ENCODE measurements at regions not wholly inside any gene's neighbourhood (a gene's known extent, or its start where the extent isn't known, plus 50 kb on each side); places are given as distances from the start of the nearest gene placed in this dataset.
"Not testable (repeated sequence)": the region's sequence is repeated elsewhere in the genome, so short reads cannot be mapped to it uniquely, and the experiment has no call there.

GRCh38 chr1:224051782-224052181 lies 62.1 kb upstream of the FBXO28 start:
- TF ChIP-seq CTCF (IDR thresholded peaks at IDR 0.05; ENCODE audit: low read depth, low read length, poor library complexity, severe bottlenecking); EZH2phosphoT487 (IDR thresholded peaks at IDR 0.05; ENCODE audit: borderline replicate concordance, low read length): not testable (repeated sequence)
